GM12872 (cell line): ENCODE measurements at regions not wholly inside any gene's neighbourhood (a gene's known extent, or its start where the extent isn't known, plus 50 kb on each side); places are given as distances from the start of the nearest gene placed in this dataset.

Source experiments
- TF ChIP-seq, protein P1 (sequence below): IDR thresholded peaks from 3 replicates; pipeline ENCODE4 v1.5.1; 2011; ENCODE audit warnings: low read depth, mild to moderate bottlenecking, low read length, moderate library complexity; ENCODE audit not compliant: insufficient read depth

DNA sequence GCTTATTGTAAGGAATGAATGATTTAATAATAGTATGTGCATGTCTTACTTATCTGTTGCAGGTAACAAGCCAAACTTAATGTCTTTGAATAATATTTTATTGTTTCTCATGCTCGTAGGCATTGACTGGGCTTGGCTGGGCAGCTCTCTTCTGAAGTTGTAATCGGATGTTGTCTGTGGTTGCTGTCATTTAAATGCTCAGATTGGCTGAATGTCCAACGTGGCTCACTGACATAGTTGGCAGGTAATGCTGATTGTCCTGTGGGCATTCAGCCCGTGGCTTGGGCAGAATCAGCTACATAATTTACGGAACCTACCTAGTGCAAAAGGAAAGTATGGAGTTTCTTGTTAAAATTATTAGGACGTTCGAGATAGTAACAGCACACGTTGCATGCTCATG is 297.4 kb upstream of the GBE1 start:
- TF ChIP-seq, protein P1, sequence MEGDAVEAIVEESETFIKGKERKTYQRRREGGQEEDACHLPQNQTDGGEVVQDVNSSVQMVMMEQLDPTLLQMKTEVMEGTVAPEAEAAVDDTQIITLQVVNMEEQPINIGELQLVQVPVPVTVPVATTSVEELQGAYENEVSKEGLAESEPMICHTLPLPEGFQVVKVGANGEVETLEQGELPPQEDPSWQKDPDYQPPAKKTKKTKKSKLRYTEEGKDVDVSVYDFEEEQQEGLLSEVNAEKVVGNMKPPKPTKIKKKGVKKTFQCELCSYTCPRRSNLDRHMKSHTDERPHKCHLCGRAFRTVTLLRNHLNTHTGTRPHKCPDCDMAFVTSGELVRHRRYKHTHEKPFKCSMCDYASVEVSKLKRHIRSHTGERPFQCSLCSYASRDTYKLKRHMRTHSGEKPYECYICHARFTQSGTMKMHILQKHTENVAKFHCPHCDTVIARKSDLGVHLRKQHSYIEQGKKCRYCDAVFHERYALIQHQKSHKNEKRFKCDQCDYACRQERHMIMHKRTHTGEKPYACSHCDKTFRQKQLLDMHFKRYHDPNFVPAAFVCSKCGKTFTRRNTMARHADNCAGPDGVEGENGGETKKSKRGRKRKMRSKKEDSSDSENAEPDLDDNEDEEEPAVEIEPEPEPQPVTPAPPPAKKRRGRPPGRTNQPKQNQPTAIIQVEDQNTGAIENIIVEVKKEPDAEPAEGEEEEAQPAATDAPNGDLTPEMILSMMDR: no peak

DNA sequence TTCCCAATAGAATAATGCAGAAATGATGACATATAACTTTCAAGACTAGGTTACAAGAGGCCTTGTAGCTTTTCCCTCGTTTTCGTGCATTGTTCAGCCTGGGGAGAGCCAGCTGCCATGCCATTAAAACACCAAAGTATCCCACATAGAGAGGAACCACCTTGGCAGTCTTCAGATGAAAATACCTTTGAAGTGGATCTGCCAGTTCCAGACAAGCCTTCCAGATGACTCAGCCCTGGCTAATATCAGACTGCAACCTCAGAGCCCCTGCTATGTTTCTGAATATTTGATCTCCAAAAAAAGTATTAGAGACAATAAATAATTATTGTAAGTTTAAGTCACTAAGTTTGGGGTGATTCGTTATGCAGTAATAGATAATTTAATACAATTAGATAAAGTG is 294.3 kb upstream of the GBE1 start:
- TF ChIP-seq, protein P1: no peak

GRCh38 chr3:82054849-82055248 is 293.4 kb upstream of the GBE1 start:
- TF ChIP-seq, protein P1: no peak

GRCh38 chr3:82053236-82053635 is 291.8 kb upstream of the GBE1 start:
- TF ChIP-seq, protein P1: no peak

DNA sequence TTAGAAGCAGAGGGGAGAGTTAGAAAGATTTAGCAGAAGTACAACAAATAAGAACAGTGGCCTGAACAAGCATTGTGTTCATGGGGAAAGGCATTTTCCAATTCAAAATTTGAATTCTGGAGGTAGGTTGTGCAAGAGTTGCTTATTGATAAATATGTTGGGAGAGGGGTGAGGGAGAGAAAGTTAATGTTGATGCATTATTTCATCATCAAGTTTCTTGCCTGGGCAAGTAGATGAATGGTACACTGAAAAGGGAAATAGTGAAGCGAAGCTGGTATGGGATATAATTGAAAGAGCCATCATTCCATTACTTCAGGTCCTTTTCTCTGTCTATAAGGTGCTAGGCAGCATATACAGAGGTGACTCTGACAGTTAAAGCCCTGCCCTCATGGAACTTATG is 288.9 kb upstream of the GBE1 start:
- TF ChIP-seq, protein P1: no peak

- TF ChIP-seq, protein P1: no peak
These were observed 287.3 kb upstream of the GBE1 start for GRCh38 chr3:82048711-82049110.

- TF ChIP-seq, protein P1: no peak
These were observed 283.7 kb upstream of the GBE1 start for GRCh38 chr3:82044930-82045705.
